LNCAP (cell line): ENCODE measurements at regions not wholly inside any gene's neighbourhood (a gene's known extent, or its start where the extent isn't known, plus 50 kb on each side); places are given as distances from the start of the nearest gene placed in this dataset.

Experiments
- TF ChIP-seq, protein P1 (sequence below): fragments of 450-650 bp; IDR thresholded peaks from 2 replicates; pipeline ENCODE4 v1.5.1; 2017; ENCODE audit warnings: mild to moderate bottlenecking

DNA sequence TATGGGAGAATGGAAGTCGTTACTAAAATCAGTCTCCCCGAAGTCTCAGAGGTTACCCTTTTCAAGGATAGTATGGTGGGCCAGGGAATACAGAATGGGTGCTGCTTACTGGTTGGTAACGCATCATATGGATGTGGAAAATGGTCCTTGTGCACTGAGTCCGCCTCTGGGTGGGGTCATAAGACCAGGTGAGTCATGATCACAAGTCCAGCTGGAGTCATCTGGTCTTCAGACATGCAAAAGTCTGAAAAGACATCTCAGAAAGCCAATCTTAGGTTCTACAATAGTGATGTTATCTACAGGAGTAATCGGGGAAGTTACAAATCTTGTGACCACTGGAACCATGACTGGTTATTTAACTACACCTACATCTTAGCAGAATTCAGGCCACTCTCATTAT is 71.9 kb upstream of the TCL1B start:
- TF ChIP-seq, protein P1, sequence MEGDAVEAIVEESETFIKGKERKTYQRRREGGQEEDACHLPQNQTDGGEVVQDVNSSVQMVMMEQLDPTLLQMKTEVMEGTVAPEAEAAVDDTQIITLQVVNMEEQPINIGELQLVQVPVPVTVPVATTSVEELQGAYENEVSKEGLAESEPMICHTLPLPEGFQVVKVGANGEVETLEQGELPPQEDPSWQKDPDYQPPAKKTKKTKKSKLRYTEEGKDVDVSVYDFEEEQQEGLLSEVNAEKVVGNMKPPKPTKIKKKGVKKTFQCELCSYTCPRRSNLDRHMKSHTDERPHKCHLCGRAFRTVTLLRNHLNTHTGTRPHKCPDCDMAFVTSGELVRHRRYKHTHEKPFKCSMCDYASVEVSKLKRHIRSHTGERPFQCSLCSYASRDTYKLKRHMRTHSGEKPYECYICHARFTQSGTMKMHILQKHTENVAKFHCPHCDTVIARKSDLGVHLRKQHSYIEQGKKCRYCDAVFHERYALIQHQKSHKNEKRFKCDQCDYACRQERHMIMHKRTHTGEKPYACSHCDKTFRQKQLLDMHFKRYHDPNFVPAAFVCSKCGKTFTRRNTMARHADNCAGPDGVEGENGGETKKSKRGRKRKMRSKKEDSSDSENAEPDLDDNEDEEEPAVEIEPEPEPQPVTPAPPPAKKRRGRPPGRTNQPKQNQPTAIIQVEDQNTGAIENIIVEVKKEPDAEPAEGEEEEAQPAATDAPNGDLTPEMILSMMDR = no peak

DNA sequence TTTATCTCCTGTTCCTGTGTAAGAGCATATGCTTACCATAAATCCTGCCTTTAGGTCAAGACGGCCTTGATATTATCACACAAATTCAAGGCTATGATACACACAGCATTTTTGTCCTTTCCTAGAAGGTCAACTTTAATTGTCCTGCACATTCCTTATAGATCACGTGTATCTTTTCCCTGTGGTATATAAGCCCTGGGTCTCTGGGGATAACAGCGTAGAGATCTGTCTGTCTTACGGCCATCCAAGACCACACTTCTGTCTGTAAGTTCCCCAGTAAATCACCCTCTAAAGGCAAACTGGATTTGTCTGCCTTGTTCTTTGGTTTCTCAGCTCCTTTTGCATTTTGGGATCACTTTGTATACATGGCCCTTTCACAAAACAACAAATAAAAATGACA is 69.5 kb upstream of the TCL1B start:
- TF ChIP-seq, protein P1 = no peak

DNA sequence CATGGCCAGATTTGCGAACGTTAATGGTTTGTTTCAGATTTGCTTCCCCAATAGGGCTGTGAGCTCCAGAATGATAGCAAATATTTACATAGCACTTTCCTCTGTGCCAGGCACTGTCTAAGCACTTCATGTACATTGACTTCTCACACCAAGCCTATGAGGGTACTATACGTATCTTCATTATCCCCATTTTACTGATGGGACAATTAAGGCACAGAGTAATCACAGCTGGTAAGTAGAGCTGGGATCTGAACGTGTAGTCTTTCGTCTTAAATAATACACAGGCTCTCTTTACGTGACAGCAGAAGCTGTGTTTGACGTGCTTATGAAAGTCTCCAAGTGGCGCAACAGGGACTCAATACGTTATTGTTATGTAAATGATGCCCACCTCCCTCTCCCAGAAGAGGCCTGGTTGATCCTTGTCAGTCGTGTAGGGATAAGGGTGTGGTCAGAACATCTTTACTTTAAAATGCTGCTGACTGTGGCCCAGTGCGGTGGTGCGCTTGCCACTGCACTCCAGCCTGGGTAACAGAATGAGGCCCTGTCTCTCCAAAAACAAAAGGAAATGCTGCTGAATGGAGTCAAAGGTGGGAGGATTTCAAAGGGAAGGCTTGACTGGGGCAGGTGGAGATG is 66.3 kb upstream of the TCL1B start:
- TF ChIP-seq, protein P1 = no peak

DNA sequence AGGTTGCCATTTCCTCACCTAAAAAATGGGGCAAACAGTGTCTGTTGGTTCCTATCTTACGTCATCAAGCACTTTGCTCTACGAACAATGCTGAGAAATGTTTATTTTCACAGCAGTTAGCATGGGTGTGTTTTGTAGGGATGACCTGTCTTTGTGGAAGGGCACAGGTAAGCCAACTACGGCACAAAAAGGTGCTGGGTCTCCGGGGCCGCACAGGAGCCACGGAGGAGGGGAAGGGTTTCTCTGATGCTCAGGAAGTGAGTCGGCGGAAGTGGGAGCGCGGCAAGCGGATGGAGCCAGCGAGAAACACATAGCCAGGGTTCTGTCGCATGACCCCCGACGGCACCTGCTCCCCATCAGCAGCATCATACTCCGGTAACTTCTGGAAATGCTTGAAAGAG is 65.6 kb upstream of the TCL1B start:
- TF ChIP-seq, protein P1 = no peak

DNA sequence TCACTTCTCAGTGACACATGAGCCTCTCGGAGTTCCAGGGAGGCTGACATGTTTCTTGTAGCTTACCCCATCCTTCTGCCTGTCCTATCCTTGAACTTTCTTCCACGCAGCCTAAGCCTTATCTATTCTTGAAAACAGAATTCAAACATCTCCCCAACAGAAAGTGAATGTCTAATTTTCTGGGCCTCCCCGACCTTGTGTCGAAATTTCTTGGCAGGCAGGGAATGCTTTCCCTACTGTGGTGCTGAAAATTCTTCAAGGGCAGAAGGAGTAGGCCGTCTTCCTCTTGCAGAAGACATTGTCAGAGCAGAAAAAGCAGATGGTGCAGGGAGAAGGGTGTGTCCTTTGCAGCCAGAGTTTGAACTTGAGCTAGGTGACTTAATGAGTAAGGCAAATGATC is 63.0 kb upstream of the TCL1B start:
- TF ChIP-seq, protein P1 = no peak

DNA sequence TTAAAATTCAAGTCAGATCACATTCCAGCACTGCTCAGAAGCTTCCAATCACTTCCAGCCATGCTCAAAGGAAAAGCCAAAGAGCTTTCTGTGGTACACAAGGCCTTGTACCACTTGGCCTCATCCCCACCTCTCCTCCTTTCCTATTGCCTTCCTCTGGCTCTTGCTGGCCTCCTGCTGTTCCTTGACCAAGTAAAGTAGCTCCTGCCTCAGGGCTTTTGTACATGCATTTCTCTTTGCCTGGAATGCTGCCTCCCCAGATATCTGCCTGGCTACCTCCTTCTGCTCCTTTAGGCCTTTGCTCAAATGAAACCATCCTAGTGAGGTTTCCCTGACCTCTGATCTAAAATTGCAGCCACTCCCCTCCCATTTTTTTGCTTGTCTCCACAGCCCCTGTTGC is 51.2 kb upstream of the TCL1B start:
- TF ChIP-seq, protein P1 = no peak
